ENCODE measurements at regions not wholly inside any gene's neighbourhood (a gene's known extent, or its start where the extent isn't known, plus 50 kb on each side); places are given as distances from the start of the nearest gene placed in this dataset.
A peak's percentile ranks its signal among the peaks of the same experiment; 100 is the strongest.

GRCh38 chr18:75480487-75480886 lies 53.0 kb upstream of the SMIM21 start:
- no peak for TF ChIP-seq CTCF (conservative IDR thresholded peaks at IDR 0.05; ENCODE audit: low read depth, low read length)
- DNase-seq (ENCODE audit: low read depth) = no peak

GRCh38 chr18:75478996-75479880 lies 51.7 kb upstream of the SMIM21 start:
- no peak overlapping the region for H3K4me3 ChIP-seq (ENCODE audit: low read length)
- DNase-seq (ENCODE audit: low read depth) = no peak
- TF ChIP-seq CTCF (conservative IDR thresholded peaks at IDR 0.05; ENCODE audit: low read depth, low read length) = peak; percentile 61

More at GRCh38 chr18:75480487-75480886, 53.0 kb upstream of the SMIM21 start:
- H3K4me3 ChIP-seq (ENCODE audit: low read length) = no peak overlapping the region

GRCh38 chr18:75477900-75478299 lies 50.4 kb upstream of the SMIM21 start:
- no peak for TF ChIP-seq CTCF (conservative IDR thresholded peaks at IDR 0.05; ENCODE audit: low read depth, low read length)
- DNase-seq (ENCODE audit: low read depth) = no peak
- no peak overlapping the region for H3K4me3 ChIP-seq (ENCODE audit: low read length)

Measured in retinal pigment epithelial cell (primary cell).